ENCODE measurements at regions not wholly inside any gene's neighbourhood (a gene's known extent, or its start where the extent isn't known, plus 50 kb on each side); places are given as distances from the start of the nearest gene placed in this dataset.

GRCh38 chr4:155545456-155545855, 121.2 kb upstream of the GUCY1A1 start:
- DNase-seq (ENCODE audit: low read depth), result no peak
- H3K4me3 ChIP-seq (ENCODE audit: control insufficient read depth, low read depth, low read length), result no peak overlapping the region
- TF ChIP-seq CTCF (conservative IDR thresholded peaks at IDR 0.05; ENCODE audit: control insufficient read depth, insufficient read depth, low read depth, low read length), result no peak

GRCh38 chr4:155544547-155544946, 122.1 kb upstream of the GUCY1A1 start:
- no peak for DNase-seq (ENCODE audit: low read depth)
- no peak overlapping the region for H3K4me3 ChIP-seq (ENCODE audit: control insufficient read depth, low read depth, low read length)
- TF ChIP-seq CTCF (conservative IDR thresholded peaks at IDR 0.05; ENCODE audit: control insufficient read depth, insufficient read depth, low read depth, low read length), result no peak

GRCh38 chr4:155543126-155543765, 123.4 kb upstream of the GUCY1A1 start:
- H3K4me3 ChIP-seq (ENCODE audit: control insufficient read depth, low read depth, low read length), result no peak overlapping the region
- TF ChIP-seq CTCF (conservative IDR thresholded peaks at IDR 0.05; ENCODE audit: control insufficient read depth, insufficient read depth, low read depth, low read length), result no peak
- peak; percentile 82 for DNase-seq (ENCODE audit: low read depth)

GRCh38 chr4:155542415-155542814, 124.2 kb upstream of the GUCY1A1 start:
- TF ChIP-seq CTCF (conservative IDR thresholded peaks at IDR 0.05; ENCODE audit: control insufficient read depth, insufficient read depth, low read depth, low read length), result no peak
- no peak for DNase-seq (ENCODE audit: low read depth)
- H3K4me3 ChIP-seq (ENCODE audit: control insufficient read depth, low read depth, low read length), result no peak overlapping the region

GRCh38 chr4:155541716-155542115, 124.9 kb upstream of the GUCY1A1 start:
- no peak overlapping the region for H3K4me3 ChIP-seq (ENCODE audit: control insufficient read depth, low read depth, low read length)
- peak; percentile 68 for DNase-seq (ENCODE audit: low read depth)
- TF ChIP-seq CTCF (conservative IDR thresholded peaks at IDR 0.05; ENCODE audit: control insufficient read depth, insufficient read depth, low read depth, low read length), result no peak

GRCh38 chr4:155540698-155541097, 126.0 kb upstream of the GUCY1A1 start:
- no peak overlapping the region for H3K4me3 ChIP-seq (ENCODE audit: control insufficient read depth, low read depth, low read length)
- DNase-seq (ENCODE audit: low read depth), result no peak
- TF ChIP-seq CTCF (conservative IDR thresholded peaks at IDR 0.05; ENCODE audit: control insufficient read depth, insufficient read depth, low read depth, low read length), result no peak

GRCh38 chr4:155539746-155540145, 126.9 kb upstream of the GUCY1A1 start:
- no peak overlapping the region for H3K4me3 ChIP-seq (ENCODE audit: control insufficient read depth, low read depth, low read length)
- no peak for TF ChIP-seq CTCF (conservative IDR thresholded peaks at IDR 0.05; ENCODE audit: control insufficient read depth, insufficient read depth, low read depth, low read length)
- peak; percentile 59 for DNase-seq (ENCODE audit: low read depth)
